Astrocyte (in vitro differentiated cells and primary cell): ENCODE measurements at regions not wholly inside any gene's neighbourhood (a gene's known extent, or its start where the extent isn't known, plus 50 kb on each side); places are given as distances from the start of the nearest gene placed in this dataset.
A peak's percentile ranks its signal among the peaks of the same experiment; 100 is the strongest.

ENCODE experiments used
- DNase-seq: peaks from one replicate; pipeline ENCODE4 v3.0.0-alpha.2; 2010; ENCODE audit warnings: low read depth
- FAIRE-seq: peaks from 2 replicates; lab custom pipeline; 2011; peaks lifted over from hg19 to GRCh38; lab: Jason Lieb, UNC
- H2AFZ ChIP-seq: 2 replicates; pipeline ENCODE4 v1.6.0; 2012; ENCODE audit warnings: low read depth, low read length, inconsistent platforms
- H3K27ac ChIP-seq: 2 replicates; pipeline ENCODE4 v1.5.1; 2011; ENCODE audit warnings: low read depth, low read length, inconsistent platforms
- H3K27me3 ChIP-seq: 2 replicates; pipeline ENCODE4 v1.6.0; 2011; ENCODE audit warnings: low read length, inconsistent platforms; ENCODE audit not compliant: insufficient read depth
- H3K36me3 ChIP-seq: 2 replicates; pipeline ENCODE4 v1.5.1; 2011; ENCODE audit warnings: low read length, inconsistent platforms; ENCODE audit not compliant: insufficient read depth
- H3K4me1 ChIP-seq: 2 replicates; pipeline ENCODE4 v1.5.1; 2011; ENCODE audit warnings: low read length, inconsistent platforms; ENCODE audit not compliant: insufficient read depth
- H3K4me2 ChIP-seq: 2 replicates; pipeline ENCODE4 v1.6.0; 2012; ENCODE audit warnings: low read length, inconsistent platforms
- H3K4me3 ChIP-seq: 2 replicates; pipeline ENCODE4 v1.5.1; 2011; ENCODE audit warnings: low read depth, mild to moderate bottlenecking, low read length, inconsistent platforms; ENCODE audit not compliant: insufficient read depth
- H3K79me2 ChIP-seq: 2 replicates; pipeline ENCODE4 v1.6.0; 2012; ENCODE audit warnings: mild to moderate bottlenecking, low read length, inconsistent platforms; ENCODE audit not compliant: insufficient read depth
- H3K9ac ChIP-seq: 2 replicates; pipeline ENCODE4 v1.6.0; 2012; ENCODE audit warnings: mild to moderate bottlenecking, low read length, inconsistent platforms
- H3K9me3 ChIP-seq: 2 replicates; pipeline ENCODE4 v1.5.1; 2012; ENCODE audit warnings: low read depth, mild to moderate bottlenecking, low read length, inconsistent platforms; ENCODE audit not compliant: insufficient read depth
- H4K20me1 ChIP-seq: 2 replicates; pipeline ENCODE4 v1.6.0; 2012; ENCODE audit warnings: low read length, inconsistent platforms; ENCODE audit not compliant: insufficient read depth
- H3K27ac Mint-ChIP-seq: one replicate; pipeline ENCODE4 v1.8.0; 2021; ENCODE audit warnings: mild to moderate bottlenecking, mixed read lengths; ENCODE audit not compliant: unreplicated experiment
- H3K27me3 Mint-ChIP-seq: one replicate; pipeline ENCODE4 v1.8.0; 2021; ENCODE audit warnings: low read depth, mixed read lengths; ENCODE audit not compliant: unreplicated experiment
- H3K36me3 Mint-ChIP-seq: one replicate; pipeline ENCODE4 v1.8.0; 2021; ENCODE audit warnings: low read depth, mixed read lengths; ENCODE audit not compliant: unreplicated experiment
- H3K4me1 Mint-ChIP-seq: one replicate; pipeline ENCODE4 v1.8.0; 2021; ENCODE audit warnings: low read depth, mixed read lengths; ENCODE audit not compliant: unreplicated experiment
- H3K4me3 Mint-ChIP-seq: one replicate; pipeline ENCODE4 v1.8.0; 2021; ENCODE audit warnings: mild to moderate bottlenecking, moderate library complexity, mixed read lengths; ENCODE audit not compliant: unreplicated experiment
- H3K9me3 Mint-ChIP-seq: one replicate; pipeline ENCODE4 v1.8.0; 2021; ENCODE audit warnings: mild to moderate bottlenecking, mixed read lengths; ENCODE audit not compliant: unreplicated experiment
- CTCF ChIP-seq: IDR thresholded peaks from 2 replicates; pipeline ENCODE4 v1.5.1; 2011; ENCODE audit warnings: low read depth, mild to moderate bottlenecking, inconsistent platforms, low read length, moderate library complexity; ENCODE audit not compliant: insufficient read depth
- EZH2 ChIP-seq: IDR thresholded peaks from 2 replicates; pipeline ENCODE4 v1.6.1; 2012; ENCODE audit warnings: mild to moderate bottlenecking, low read length, inconsistent platforms; ENCODE audit not compliant: insufficient read depth

- Histone ChIP-seq H3K9me3 (no peaks in the 10 kb centered on the region), H4K20me1 (no peaks in the 10 kb centered on the region), H3K36me3 (no peaks in the 10 kb centered on the region), H3K9ac (no peak overlapping the region), H3K79me2 (no peaks in the 10 kb centered on the region), H3K27ac (no peak overlapping the region), H3K4me2 (no peak overlapping the region), H3K27me3 (no peaks in the 10 kb centered on the region), H3K4me1 (no peaks in the 10 kb centered on the region), H2AFZ (no peak overlapping the region), H3K4me3 (no peak overlapping the region)
- TF ChIP-seq EZH2 (no peak), CTCF (peak; percentile 16)
- H3K4me3 Mint-ChIP-seq, result no peak overlapping the region
- H3K27me3 Mint-ChIP-seq, result no peaks in the 10 kb centered on the region
- H3K36me3 Mint-ChIP-seq, result no peaks in the 10 kb centered on the region
- no peaks in the 10 kb centered on the region for H3K9me3 Mint-ChIP-seq
- H3K27ac Mint-ChIP-seq, result no peak overlapping the region
- FAIRE-seq (no peak), DNase-seq (no peak)
- H3K4me1 Mint-ChIP-seq, result no peaks in the 10 kb centered on the region
Measured at GRCh38 chrX:46386511-46386910, 158.7 kb downstream of the ZNF674 start.

- no peaks in the 10 kb centered on the region for H3K9me3 ChIP-seq
- DNase-seq, result no peak
Measured at GRCh38 chrX:46383006-46383405, 162.2 kb downstream of the ZNF674 start.

More at GRCh38 chrX:46383006-46383405, 162.2 kb downstream of the ZNF674 start:
- Histone ChIP-seq H3K9ac (no peak overlapping the region), H3K4me3 (no peak overlapping the region), H3K4me2 (no peak overlapping the region), H3K79me2 (no peaks in the 10 kb centered on the region), H4K20me1 (no peaks in the 10 kb centered on the region), H3K4me1 (no peaks in the 10 kb centered on the region), H2AFZ (no peak overlapping the region), H3K27ac (no peak overlapping the region), H3K36me3 (no peaks in the 10 kb centered on the region), H3K27me3 (no peaks in the 10 kb centered on the region)
- Mint-ChIP-seq H3K36me3 (no peaks in the 10 kb centered on the region), H3K27ac (no peak overlapping the region), H3K9me3 (peaks cover 2% of the 10 kb centered on the region), H3K4me3 (no peak overlapping the region), H3K27me3 (no peaks in the 10 kb centered on the region), H3K4me1 (no peaks in the 10 kb centered on the region)
- TF ChIP-seq EZH2 (no peak), CTCF (no peak)
- no peak for FAIRE-seq
